Esophagus muscularis mucosa (tissue), 4 donors: ENCODE measurements at regions not wholly inside any gene's neighbourhood (a gene's known extent, or its start where the extent isn't known, plus 50 kb on each side); places are given as distances from the start of the nearest gene placed in this dataset.

ENCODE experiments used
- EP300 ChIP-seq: sonication (generic); formaldehyde crosslinking; IDR thresholded peaks from one replicate; pipeline ENCODE4 v1.6.1; 2017; ENCODE audit warnings: antibody characterized with exemption
- POLR2A ChIP-seq: fragments of 450-650 bp; IDR thresholded peaks from one replicate; pipeline ENCODE4 v1.6.1; 2017; ENCODE audit warnings: antibody characterized with exemption, moderate library complexity, mild to moderate bottlenecking, low read depth
- TF ChIP-seq, protein P1 (sequence below), 3 experiments: fragments of 200-600 bp in 2 of 3; fragments of 450-650 bp in 1 of 3; sonication (generic) in 2 of 3; IDR thresholded peaks; one replicate each; pipeline ENCODE4 v1.5.1; 2017 to 2019; ENCODE audit warnings: antibody characterized with exemption in 3 of 3, mild to moderate bottlenecking in 2 of 3, moderate library complexity in 1 of 3

- no peak for TF ChIP-seq EP300
- TF ChIP-seq, protein P1, sequence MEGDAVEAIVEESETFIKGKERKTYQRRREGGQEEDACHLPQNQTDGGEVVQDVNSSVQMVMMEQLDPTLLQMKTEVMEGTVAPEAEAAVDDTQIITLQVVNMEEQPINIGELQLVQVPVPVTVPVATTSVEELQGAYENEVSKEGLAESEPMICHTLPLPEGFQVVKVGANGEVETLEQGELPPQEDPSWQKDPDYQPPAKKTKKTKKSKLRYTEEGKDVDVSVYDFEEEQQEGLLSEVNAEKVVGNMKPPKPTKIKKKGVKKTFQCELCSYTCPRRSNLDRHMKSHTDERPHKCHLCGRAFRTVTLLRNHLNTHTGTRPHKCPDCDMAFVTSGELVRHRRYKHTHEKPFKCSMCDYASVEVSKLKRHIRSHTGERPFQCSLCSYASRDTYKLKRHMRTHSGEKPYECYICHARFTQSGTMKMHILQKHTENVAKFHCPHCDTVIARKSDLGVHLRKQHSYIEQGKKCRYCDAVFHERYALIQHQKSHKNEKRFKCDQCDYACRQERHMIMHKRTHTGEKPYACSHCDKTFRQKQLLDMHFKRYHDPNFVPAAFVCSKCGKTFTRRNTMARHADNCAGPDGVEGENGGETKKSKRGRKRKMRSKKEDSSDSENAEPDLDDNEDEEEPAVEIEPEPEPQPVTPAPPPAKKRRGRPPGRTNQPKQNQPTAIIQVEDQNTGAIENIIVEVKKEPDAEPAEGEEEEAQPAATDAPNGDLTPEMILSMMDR (IDR thresholded peaks at IDR 0.05): no peak
- no peak for TF ChIP-seq POLR2A
These were observed 104.0 kb downstream of the MRM1 start for GRCh38 chr17:36705283-36705795.
